Thyroid gland (tissue), 4 donors: ENCODE measurements at regions not wholly inside any gene's neighbourhood (a gene's known extent, or its start where the extent isn't known, plus 50 kb on each side); places are given as distances from the start of the nearest gene placed in this dataset.

ENCODE experiments used
- DNase-seq, 2 donors: peaks; one replicate each; pipeline ENCODE4 v3.0.0-alpha.2; 2019
- H3K27ac ChIP-seq, 3 donors: fragments of 200-600 bp; sonication (generic); 1 replicate in 2 of 3; 2 replicates in 1 of 3; pipeline ENCODE4 v1.5.1; 2016 to 2019; ENCODE audit warnings: mild to moderate bottlenecking in 1 of 3, moderate library complexity in 1 of 3
- H3K27me3 ChIP-seq: fragments of 200-600 bp; sonication (generic); one replicate; pipeline ENCODE4 v1.5.1; 2019
- H3K36me3 ChIP-seq, 2 donors: fragments of 200-600 bp; sonication (generic); one replicate each; pipeline ENCODE4 v1.5.1; 2016 to 2019
- H3K4me1 ChIP-seq, 2 donors: fragments of 200-600 bp; sonication (generic); one replicate each; pipeline ENCODE4 v1.5.1; 2017 to 2019
- H3K4me3 ChIP-seq, 3 donors: fragments of 200-600 bp; sonication (generic); replicated peaks in 1 of 3; 1 replicate in 2 of 3; 2 replicates in 1 of 3; pipeline ENCODE4 v1.5.1; 2016; ENCODE audit warnings: mild to moderate bottlenecking in 1 of 3
- H3K9me3 ChIP-seq: fragments of 200-600 bp; sonication (generic); one replicate; pipeline ENCODE4 v1.5.1; 2017
- POLR2A ChIP-seq, 2 donors: fragments of 450-650 bp; IDR thresholded peaks; one replicate each; pipeline ENCODE4 v1.6.1; 2017; ENCODE audit warnings: antibody characterized with exemption in 2 of 2, mild to moderate bottlenecking in 2 of 2, moderate library complexity in 1 of 2
- whole genome bisulfite sequencing, 2 donors: methylation state at CpG; one replicate each; pipeline ENCODE4 v1.1.5; 2017; 5-methylcytosine and 5-hydroxymethylcytosine counted together
- intact Hi-C: fragments of 100-400 bp; cut with DNase I; formaldehyde crosslinking; loops from one replicate; pipeline ENCODE4 v1.15.1; 2023
- TF ChIP-seq, protein P1 (sequence below), 6 experiments: fragments of 200-600 bp in 3 of 6; fragments of 450-650 bp in 3 of 6; sonication (generic) in 3 of 6; IDR thresholded peaks; one replicate each; pipeline ENCODE4 v1.5.1; 2016 to 2019; ENCODE audit warnings: antibody characterized with exemption in 6 of 6, mild to moderate bottlenecking in 2 of 6, inconsistent platforms in 1 of 6, moderate library complexity in 1 of 6

DNA sequence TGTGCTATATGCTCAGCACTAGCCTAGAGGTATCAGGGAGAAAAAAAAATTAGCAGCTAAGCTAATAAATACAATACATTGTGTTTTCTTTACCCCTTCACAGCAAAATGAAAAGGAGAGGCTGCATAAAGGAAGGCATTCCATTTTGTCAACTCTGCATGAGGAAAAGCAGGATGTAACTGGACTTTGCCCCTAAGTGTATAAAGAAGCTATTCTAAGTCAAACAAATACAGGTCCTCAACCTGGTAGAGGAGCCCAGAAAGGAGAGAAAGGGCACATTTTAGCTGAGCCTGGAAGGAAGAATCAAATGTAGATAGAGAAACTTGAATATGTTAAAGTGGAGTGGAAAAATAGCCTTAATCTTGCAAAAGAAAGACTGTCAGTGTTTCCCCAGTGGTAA is 89.0 kb upstream of the SPRED1 start:
- Histone ChIP-seq H3K27me3 (no peaks in the 10 kb centered on the region), H3K9me3 (no peaks in the 10 kb centered on the region), H3K4me1 (peaks cover 1 to 2% of the 10 kb centered on the region in 2 donors), H3K36me3 (no peaks in the 10 kb centered on the region), H3K27ac (no peak overlapping the region), H3K4me3 (no peak overlapping the region)
- DNase-seq = no peak
- no peak for TF ChIP-seq POLR2A (IDR thresholded peaks at IDR 0.05)
- TF ChIP-seq, protein P1, sequence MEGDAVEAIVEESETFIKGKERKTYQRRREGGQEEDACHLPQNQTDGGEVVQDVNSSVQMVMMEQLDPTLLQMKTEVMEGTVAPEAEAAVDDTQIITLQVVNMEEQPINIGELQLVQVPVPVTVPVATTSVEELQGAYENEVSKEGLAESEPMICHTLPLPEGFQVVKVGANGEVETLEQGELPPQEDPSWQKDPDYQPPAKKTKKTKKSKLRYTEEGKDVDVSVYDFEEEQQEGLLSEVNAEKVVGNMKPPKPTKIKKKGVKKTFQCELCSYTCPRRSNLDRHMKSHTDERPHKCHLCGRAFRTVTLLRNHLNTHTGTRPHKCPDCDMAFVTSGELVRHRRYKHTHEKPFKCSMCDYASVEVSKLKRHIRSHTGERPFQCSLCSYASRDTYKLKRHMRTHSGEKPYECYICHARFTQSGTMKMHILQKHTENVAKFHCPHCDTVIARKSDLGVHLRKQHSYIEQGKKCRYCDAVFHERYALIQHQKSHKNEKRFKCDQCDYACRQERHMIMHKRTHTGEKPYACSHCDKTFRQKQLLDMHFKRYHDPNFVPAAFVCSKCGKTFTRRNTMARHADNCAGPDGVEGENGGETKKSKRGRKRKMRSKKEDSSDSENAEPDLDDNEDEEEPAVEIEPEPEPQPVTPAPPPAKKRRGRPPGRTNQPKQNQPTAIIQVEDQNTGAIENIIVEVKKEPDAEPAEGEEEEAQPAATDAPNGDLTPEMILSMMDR (IDR thresholded peaks at IDR 0.05) = no peak
- intact Hi-C loops = no loop called here

DNA sequence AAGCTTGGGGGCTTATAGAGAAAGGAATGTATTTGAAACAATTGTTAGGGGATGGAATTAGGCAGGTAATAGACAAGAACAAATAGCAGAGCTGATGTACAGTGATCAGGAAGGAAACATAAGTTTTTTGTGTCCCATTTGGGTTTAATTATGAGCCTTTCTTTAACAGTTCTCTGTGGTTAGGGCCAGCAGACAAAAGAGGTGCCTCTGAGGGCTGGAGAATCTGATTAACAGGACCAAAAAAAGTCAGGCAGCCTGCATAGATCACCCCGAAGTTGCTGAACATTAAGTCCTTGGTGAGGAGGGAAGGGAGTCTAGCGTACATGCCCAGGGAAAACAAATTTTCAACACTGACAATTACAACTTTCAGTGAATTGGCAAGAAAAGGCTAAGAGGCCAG is 88.6 kb upstream of the SPRED1 start:
- DNase-seq = no peak
- no peak overlapping the region for H3K4me3 ChIP-seq
- H3K27me3 ChIP-seq = no peaks in the 10 kb centered on the region
- peaks cover 5 to 6% of the 10 kb centered on the region in 2 donors for H3K4me1 ChIP-seq
- H3K36me3 ChIP-seq = no peaks in the 10 kb centered on the region
- no peak overlapping the region for H3K27ac ChIP-seq
- WGBS, 2 donors = 73 to 83% methylated on average over 2 of the region's 2 CpGs
- TF ChIP-seq, protein P1 (IDR thresholded peaks at IDR 0.05) = no peak
- no peak for TF ChIP-seq POLR2A (IDR thresholded peaks at IDR 0.05)
- H3K9me3 ChIP-seq = no peaks in the 10 kb centered on the region
- intact Hi-C loops = no loop called here

DNA sequence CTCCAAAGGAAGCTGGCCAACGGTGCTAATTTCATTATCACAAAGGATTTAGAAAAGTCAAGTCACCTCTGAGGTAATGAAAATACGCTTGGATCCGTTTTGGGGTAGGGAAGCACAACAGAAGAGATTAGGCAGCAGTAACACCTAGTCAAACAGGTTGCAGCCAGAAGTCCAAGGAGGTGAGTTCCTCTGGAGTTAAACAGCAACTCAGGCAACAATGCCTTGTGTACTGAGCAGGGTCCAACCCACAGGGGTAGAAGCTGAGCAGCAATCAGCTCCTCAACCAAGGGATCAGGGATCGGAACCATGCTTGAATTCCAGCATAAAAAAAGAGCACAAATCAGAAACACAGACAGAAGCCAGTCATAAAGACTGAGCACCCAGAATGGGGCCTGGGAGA is 88.1 kb upstream of the SPRED1 start:
- DNase-seq = no peak
- H3K36me3 ChIP-seq = no peaks in the 10 kb centered on the region
- 70 to 76% methylated on average over 4 of the region's 4 CpGs for WGBS, 2 donors
- H3K27ac ChIP-seq = no peak overlapping the region
- H3K4me1 ChIP-seq = peaks cover 7% of the 10 kb centered on the region in 2 donors
- TF ChIP-seq, protein P1 (IDR thresholded peaks at IDR 0.05) = no peak
- TF ChIP-seq POLR2A (IDR thresholded peaks at IDR 0.05) = no peak
- H3K9me3 ChIP-seq = no peaks in the 10 kb centered on the region
- no peak overlapping the region for H3K4me3 ChIP-seq
- no peaks in the 10 kb centered on the region for H3K27me3 ChIP-seq
- intact Hi-C loops = no loop called here

DNA sequence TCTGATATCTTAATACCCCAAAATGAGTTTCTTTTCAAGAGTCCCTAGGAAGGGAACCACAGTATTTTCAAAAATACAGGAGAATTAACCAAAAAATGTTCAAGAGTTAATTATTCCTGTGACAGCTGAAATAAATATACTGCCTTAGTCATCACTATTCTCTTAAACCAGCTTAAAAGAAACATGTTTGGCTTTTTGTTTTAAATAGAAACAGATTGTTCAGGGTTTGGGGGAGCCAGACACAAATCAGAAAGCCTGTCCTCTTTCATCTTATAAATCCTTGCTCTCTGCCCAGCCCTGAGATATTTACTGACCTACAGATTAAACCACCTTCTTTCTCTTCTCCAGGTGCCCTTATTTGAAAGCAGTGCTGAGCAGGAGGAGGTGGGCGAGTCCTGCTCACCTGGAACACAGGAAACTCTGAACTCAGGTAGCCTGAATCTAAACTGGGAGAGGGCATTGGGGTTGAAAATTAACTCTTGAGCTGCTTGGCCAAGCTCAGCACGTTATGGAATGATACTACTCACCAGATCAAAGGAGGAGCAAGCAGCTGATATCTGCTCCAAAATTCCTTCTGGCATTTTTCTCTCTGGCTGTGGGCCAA is 84.1 kb upstream of the SPRED1 start:
- DNase-seq = peak; percentile 8 to 17
- TF ChIP-seq, protein P1 (IDR thresholded peaks at IDR 0.05) = no peak
- no peak for TF ChIP-seq POLR2A (IDR thresholded peaks at IDR 0.05)
- Histone ChIP-seq H3K4me1 (peaks cover 7% of the 10 kb centered on the region in 2 donors), H3K9me3 (no peaks in the 10 kb centered on the region), H3K27ac (no peak overlapping the region), H3K27me3 (no peaks in the 10 kb centered on the region), H3K4me3 (no peak overlapping the region), H3K36me3 (no peaks in the 10 kb centered on the region)
- WGBS, 2 donors = 50% methylated on average over 2 of the region's 2 CpGs
- intact Hi-C loops = no loop called here

DNA sequence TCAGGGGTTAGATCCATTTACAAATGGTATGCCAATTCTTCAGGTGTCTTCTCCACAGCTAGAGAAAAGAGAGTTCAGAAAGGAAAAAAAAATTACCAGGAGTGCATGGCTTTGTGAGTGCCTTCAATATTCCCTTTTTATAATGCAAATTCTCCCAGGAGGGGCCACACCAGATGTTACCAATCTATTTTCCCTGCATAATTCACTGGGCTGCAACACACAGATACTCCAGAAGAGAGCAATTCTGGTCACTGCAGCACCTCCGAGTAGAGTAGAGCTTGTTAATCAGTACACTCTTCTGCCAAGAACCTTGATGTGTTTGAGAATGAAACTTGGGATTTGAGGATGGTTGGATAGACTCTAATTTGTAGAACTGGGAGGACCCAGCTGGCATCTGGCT is 80.7 kb upstream of the SPRED1 start:
- no peak overlapping the region for H3K4me3 ChIP-seq
- no peaks in the 10 kb centered on the region for H3K36me3 ChIP-seq
- peaks cover 7 to 18% of the 10 kb centered on the region in 2 donors for H3K4me1 ChIP-seq
- TF ChIP-seq, protein P1 (IDR thresholded peaks at IDR 0.05) = no peak
- no peak for TF ChIP-seq POLR2A (IDR thresholded peaks at IDR 0.05)
- 83 to 88% methylated on average over 1 of the region's 1 CpG for WGBS, 2 donors
- intact Hi-C loops = no loop called here
- H3K9me3 ChIP-seq = no peaks in the 10 kb centered on the region
- DNase-seq = no peak
- no peaks in the 10 kb centered on the region for H3K27me3 ChIP-seq
- no peak overlapping the region for H3K27ac ChIP-seq
